KG1 (cell line): ENCODE measurements at regions not wholly inside any gene's neighbourhood (a gene's known extent, or its start where the extent isn't known, plus 50 kb on each side); places are given as distances from the start of the nearest gene placed in this dataset.
"Not testable (repeated sequence)": the region's sequence is repeated elsewhere in the genome, so short reads cannot be mapped to it uniquely, and the experiment has no call there.

ENCODE experiments used
- DNase-seq: peaks from one replicate; lab custom pipeline; 2025; lab: John Stamatoyannopoulos, UW

GRCh38 chr4:22630161-22630975, 62.4 kb upstream of the GBA3 start:
- not testable (repeated sequence) for DNase-seq

- not testable (repeated sequence) for DNase-seq
Measured at GRCh38 chr4:22631167-22631566, 61.6 kb upstream of the GBA3 start.

GRCh38 chr4:22634541-22635181, 58.1 kb upstream of the GBA3 start:
- DNase-seq: no peak

GRCh38 chr4:22635182-22635549, 57.6 kb upstream of the GBA3 start:
- DNase-seq: not testable (repeated sequence)

GRCh38 chr4:22635692-22636091, 57.0 kb upstream of the GBA3 start:
- no peak for DNase-seq

- DNase-seq: no peak
Measured at GRCh38 chr4:22637306-22637705, 55.4 kb upstream of the GBA3 start.
